IgD-negative memory B cell (primary cell): ENCODE measurements at regions not wholly inside any gene's neighbourhood (a gene's known extent, or its start where the extent isn't known, plus 50 kb on each side); places are given as distances from the start of the nearest gene placed in this dataset.

ENCODE experiments used
- H3K27ac Mint-ChIP-seq, 3 donors: one replicate each; pipeline ENCODE4 v1.8.0; 2020 to 2022; ENCODE audit warnings: mild to moderate bottlenecking in 3 of 3, mixed read lengths in 3 of 3, moderate library complexity in 1 of 3
- H3K27me3 Mint-ChIP-seq: one replicate; pipeline ENCODE4 v1.8.0; 2021; ENCODE audit warnings: mixed read lengths
- H3K36me3 Mint-ChIP-seq: one replicate; pipeline ENCODE4 v1.8.0; 2020; ENCODE audit warnings: mild to moderate bottlenecking, mixed read lengths
- H3K4me1 Mint-ChIP-seq, 3 donors: one replicate each; pipeline ENCODE4 v1.8.0; 2020 to 2022; ENCODE audit warnings: mixed read lengths in 3 of 3, mild to moderate bottlenecking in 1 of 3
- H3K4me3 Mint-ChIP-seq, 4 donors: one replicate each; pipeline ENCODE4 v1.8.0; 2020 to 2022; ENCODE audit warnings: mild to moderate bottlenecking in 4 of 4, mixed read lengths in 4 of 4, moderate library complexity in 3 of 4
- H3K9me3 Mint-ChIP-seq, 3 donors: one replicate each; pipeline ENCODE4 v1.8.0; 2020 to 2021; ENCODE audit warnings: mixed read lengths in 3 of 3, mild to moderate bottlenecking in 1 of 3

DNA sequence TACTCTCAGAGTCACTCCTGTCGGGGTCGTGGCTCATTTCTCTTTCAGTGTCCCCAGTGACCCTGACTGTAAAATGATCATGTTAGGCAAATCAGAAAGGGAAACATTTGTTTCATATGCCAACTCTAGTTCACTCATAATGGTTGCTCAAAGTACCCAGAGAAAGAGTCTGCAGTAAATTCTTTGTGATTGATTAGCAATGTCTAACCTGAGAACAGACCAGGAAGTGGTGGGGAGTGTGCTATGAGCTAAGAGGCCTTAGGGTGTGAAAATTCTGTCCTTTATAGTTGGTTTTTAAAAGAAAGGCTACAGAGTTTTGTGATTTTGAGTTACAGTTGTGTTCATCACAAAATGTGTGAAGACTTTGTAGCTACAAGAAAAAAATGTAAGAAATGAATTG lies 108.9 kb downstream of the EDEM1 start:
- peaks cover 3 to 4% (median 4%) of the 10 kb centered on the region in 3 donors for H3K4me1 Mint-ChIP-seq
- no peak overlapping the region for H3K27ac Mint-ChIP-seq
- no peaks in the 10 kb centered on the region for H3K27me3 Mint-ChIP-seq
- peaks cover 4 to 6% (median 5%) of the 10 kb centered on the region in 3 donors for H3K9me3 Mint-ChIP-seq
- H3K4me3 Mint-ChIP-seq: no peak overlapping the region
- peaks cover 1% of the 10 kb centered on the region for H3K36me3 Mint-ChIP-seq

DNA sequence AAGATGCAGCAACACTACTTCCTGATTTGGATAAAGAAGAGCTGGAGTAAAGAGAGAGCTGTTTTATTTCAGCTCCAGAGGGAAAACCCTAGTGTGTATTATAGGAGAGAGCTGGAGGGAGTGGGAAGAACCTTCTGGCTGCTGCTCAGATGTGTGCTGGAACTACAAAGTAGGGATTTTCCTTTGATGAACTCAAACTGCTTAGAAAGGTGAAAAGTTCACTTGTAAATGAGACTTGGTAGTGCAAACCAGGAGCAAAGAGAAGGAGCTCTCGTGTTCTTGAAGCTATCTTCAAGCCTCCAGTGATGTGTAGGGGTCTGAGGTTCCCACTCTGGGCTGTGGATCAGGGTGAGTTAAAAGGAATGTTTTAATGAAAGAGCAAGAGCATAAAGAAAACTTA lies 110.4 kb downstream of the EDEM1 start:
- H3K36me3 Mint-ChIP-seq: peaks cover 1% of the 10 kb centered on the region
- peaks cover 4 to 6% (median 5%) of the 10 kb centered on the region in 3 donors for H3K9me3 Mint-ChIP-seq
- peaks cover 3 to 4% (median 4%) of the 10 kb centered on the region in 3 donors for H3K4me1 Mint-ChIP-seq
- H3K27me3 Mint-ChIP-seq: no peaks in the 10 kb centered on the region
- no peak overlapping the region for H3K4me3 Mint-ChIP-seq
- H3K27ac Mint-ChIP-seq: no peak overlapping the region

DNA sequence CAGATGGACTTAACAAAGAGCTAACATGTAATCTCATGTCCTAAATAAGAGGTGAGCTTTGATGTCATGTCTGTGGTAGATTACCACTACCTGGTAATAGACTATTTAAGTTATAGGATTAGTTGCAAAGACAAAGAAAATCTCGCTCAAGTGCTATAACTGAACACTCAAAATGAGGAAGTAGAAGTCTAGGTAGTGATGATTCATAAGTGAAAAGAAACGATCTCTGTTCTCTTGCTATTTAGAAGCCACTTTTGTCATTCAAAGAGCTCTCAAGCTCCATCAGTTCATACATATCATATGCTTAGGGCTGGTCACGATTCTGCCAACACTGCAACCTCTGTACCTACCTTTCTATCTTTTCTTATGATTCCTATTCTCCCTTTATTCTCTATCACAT lies 110.9 kb downstream of the EDEM1 start:
- no peak overlapping the region for H3K27ac Mint-ChIP-seq
- peaks cover 4 to 6% (median 5%) of the 10 kb centered on the region in 3 donors for H3K9me3 Mint-ChIP-seq
- H3K36me3 Mint-ChIP-seq: peaks cover 1% of the 10 kb centered on the region
- H3K4me1 Mint-ChIP-seq: peaks cover 3 to 4% (median 4%) of the 10 kb centered on the region in 3 donors
- H3K27me3 Mint-ChIP-seq: no peaks in the 10 kb centered on the region
- H3K4me3 Mint-ChIP-seq: no peak overlapping the region

DNA sequence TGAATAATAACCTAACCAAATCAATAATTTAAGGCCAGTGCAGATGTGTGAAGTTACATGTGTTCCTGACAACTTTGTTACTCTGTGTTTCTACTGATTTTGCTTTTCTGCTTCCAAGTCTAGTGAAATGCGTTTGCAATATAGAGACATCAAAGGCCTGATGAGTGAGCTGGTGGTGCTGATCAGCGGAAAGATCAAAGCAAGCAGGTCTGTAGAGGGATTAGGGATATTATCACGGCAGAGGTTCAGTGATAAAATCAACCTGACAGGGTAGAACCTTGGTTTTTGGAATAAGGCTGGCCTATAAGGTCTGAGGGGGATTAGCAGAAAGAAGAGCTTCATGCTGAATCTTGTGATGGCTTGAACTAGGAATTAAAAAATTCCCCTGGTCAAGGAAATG lies 111.7 kb downstream of the EDEM1 start:
- H3K9me3 Mint-ChIP-seq: peaks cover 4 to 6% (median 5%) of the 10 kb centered on the region in 3 donors
- H3K4me1 Mint-ChIP-seq: peaks cover 3 to 4% (median 4%) of the 10 kb centered on the region in 3 donors
- H3K4me3 Mint-ChIP-seq: no peak overlapping the region
- H3K27ac Mint-ChIP-seq: no peak overlapping the region
- no peaks in the 10 kb centered on the region for H3K27me3 Mint-ChIP-seq
- H3K36me3 Mint-ChIP-seq: peaks cover 1% of the 10 kb centered on the region

DNA sequence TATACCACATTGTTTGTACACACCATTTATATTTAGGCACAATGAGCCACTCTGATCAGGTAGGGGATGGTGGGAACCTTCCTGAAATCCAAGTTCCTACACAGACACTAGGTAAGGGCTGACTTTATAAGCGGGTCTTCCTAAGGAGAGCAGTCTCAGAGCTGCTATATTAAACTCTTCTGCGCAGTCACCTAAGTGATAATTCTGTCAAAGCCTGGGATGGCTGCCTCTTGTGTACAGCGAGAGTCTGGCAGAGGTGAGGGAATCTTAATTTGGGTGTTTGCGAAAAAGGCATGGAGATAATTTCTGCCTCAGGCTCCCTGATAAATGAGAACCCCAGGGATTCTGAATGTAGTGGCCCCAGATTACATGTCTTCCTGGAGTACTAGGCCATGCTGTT lies 113.1 kb downstream of the EDEM1 start:
- peak overlapping the region in 1 of 3 donors; percentile 65 for H3K27ac Mint-ChIP-seq

DNA sequence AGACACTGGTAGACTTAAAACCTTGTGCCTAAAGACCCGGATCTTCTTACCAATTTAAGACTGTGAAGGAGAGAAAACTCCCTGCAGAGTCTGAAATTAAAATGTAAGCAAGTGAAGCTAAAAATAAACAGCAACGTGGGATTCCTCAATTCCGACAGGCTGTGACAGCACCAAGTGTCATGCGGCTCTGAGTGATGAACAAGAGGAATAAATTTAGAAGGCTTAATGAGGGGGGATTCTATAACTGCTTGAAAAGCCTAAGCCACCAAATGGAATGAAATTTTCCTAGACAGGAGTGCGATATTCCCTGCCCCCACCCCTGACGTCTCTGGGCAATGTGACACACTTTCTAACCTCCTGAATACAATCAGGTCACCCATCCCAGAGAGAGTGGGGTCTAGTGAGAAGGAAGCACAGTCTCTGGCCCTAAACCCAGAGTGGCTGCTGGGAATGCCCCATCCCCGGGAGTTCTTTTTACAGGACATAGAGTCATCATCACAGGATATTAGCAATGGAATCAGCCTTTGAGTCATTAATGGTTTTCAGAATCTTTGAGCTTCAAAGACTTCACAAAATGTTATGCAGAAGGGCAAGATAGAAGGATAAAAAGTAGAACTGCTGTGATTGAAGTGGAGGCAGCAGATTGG lies 114.3 kb downstream of the EDEM1 start:
- Mint-ChIP-seq H3K27ac (no peak overlapping the region), H3K27me3 (no peaks in the 10 kb centered on the region), H3K9me3 (no peaks in the 10 kb centered on the region), H3K4me3 (no peak overlapping the region), H3K36me3 (peaks cover 1% of the 10 kb centered on the region), H3K4me1 (peaks cover 4% of the 10 kb centered on the region in 3 donors)

More for the DNA sequence above, 113.1 kb downstream of the EDEM1 start:
- Mint-ChIP-seq H3K9me3 (peaks cover 3 to 4% (median 3%) of the 10 kb centered on the region in 3 donors), H3K27me3 (no peaks in the 10 kb centered on the region), H3K4me3 (no peak overlapping the region), H3K36me3 (peaks cover 1% of the 10 kb centered on the region), H3K4me1 (peaks cover 4% of the 10 kb centered on the region in 3 donors)

DNA sequence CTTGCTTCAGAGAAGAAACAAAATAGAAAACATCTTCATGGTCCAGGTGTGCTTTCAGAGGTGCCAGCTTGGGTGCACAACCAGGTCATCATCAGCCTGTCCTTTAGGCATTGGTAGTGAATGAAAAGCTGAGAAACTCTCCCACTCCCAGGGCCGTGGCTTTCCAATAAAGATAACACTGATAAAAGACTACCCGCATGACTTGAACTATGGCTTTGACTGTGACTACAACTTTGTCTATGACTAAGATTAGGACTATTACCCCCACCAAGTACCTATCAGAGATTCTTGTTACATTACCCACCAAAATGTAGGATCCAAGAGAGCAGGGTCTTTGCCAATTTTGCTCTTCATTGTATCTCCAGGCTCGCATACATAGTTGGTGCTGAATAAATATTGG lies 115.2 kb downstream of the EDEM1 start:
- H3K4me3 Mint-ChIP-seq: no peak overlapping the region
- no peak overlapping the region for H3K27ac Mint-ChIP-seq

DNA sequence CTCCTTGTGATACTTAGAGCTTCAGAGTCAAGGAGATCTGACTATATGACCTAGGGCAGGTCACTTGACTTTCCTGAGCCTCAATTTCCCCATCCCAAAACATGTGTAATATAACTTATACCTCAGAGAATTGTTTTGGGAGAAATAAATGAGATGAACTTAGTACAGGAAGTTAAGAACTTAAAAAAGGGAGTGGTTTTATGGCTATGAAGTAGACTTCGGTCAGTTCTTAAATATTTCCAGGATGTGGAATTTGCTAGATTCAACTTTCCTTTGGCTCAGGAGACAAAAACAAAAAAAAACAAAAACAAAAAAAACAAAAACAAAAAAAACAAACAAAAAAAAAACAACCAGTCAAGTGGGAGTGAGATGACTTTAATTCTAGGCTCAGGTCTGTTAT lies 116.7 kb downstream of the EDEM1 start:
- no peaks in the 10 kb centered on the region for H3K9me3 Mint-ChIP-seq
- H3K4me3 Mint-ChIP-seq: no peak overlapping the region
- no peaks in the 10 kb centered on the region for H3K27me3 Mint-ChIP-seq
- H3K36me3 Mint-ChIP-seq: peaks cover under 1% of the 10 kb centered on the region
- H3K27ac Mint-ChIP-seq: no peak overlapping the region
- peaks cover 0 to 1% (median 0%) of the 10 kb centered on the region in 3 donors for H3K4me1 Mint-ChIP-seq

More for the DNA sequence above, 115.2 kb downstream of the EDEM1 start:
- Mint-ChIP-seq H3K27me3 (no peaks in the 10 kb centered on the region), H3K9me3 (no peaks in the 10 kb centered on the region), H3K4me1 (peaks cover 4% of the 10 kb centered on the region in 3 donors), H3K36me3 (peaks cover 1% of the 10 kb centered on the region)

DNA sequence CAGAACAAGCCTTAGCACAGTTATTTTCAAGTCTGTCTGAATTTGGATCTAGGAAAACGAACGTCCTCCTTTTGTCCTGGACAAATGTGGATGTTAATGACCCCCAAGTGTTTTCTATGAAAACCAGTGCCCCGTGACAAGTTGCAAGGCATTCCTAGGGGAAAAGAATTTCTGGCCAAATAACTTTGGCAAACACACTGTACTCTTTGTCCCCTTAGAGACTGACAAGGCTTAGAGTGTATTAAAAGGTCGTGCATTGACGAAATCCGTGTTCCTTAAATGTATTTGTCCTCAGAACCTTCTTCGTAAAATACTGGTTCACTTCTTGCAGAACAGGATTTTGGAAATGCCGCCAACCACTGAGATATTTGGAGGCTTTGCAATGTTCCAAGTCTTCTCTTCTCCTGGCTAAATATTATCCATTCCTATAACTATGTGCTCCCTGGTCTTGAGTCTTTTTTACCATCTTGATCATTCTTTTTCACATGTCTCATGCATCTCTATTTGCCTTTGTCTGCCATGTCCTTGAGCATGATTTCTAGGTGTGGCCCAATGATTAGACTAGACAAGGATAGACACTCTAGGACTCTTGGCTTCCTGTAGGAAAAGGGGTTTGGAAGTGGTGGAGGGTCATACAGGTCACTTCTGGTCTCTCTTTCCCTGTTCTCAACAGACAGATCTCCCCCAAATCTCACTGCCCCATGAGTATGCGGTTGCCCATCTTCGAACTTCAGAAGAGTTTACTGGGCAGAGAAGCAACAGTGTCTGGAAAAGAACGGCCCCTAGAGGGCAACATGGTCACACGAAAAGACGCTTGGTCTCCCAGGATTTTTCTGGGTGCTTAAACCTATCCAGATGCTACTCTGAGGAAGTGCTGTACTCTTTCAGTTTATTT lies 117.5 kb downstream of the EDEM1 start:
- no peaks in the 10 kb centered on the region for H3K9me3 Mint-ChIP-seq
- H3K27me3 Mint-ChIP-seq: no peaks in the 10 kb centered on the region
- no peak overlapping the region for H3K4me3 Mint-ChIP-seq
- H3K27ac Mint-ChIP-seq: peak overlapping the region in 1 of 3 donors; percentile 45
- H3K36me3 Mint-ChIP-seq: no peaks in the 10 kb centered on the region
- peaks cover 0 to 1% (median 0%) of the 10 kb centered on the region in 3 donors for H3K4me1 Mint-ChIP-seq

DNA sequence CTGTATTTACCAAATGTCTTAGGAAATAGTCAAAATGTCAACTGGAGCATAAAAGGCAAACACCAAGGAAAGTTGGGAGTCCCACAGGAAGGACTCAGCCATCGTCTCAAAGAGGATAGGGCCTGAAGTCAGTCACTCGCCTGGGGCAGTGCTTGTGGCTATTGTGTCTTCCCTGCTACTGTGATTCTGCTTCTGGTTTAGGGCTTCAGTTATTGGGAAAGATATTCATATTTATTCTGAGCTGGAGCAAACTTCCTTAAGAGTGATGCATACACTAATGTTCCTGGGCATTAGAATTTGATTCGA lies 118.1 kb downstream of the EDEM1 start:
- Mint-ChIP-seq H3K27ac (peak overlapping the region in 1 of 3 donors; percentile 45), H3K27me3 (no peaks in the 10 kb centered on the region), H3K9me3 (no peaks in the 10 kb centered on the region), H3K36me3 (no peaks in the 10 kb centered on the region), H3K4me3 (no peak overlapping the region), H3K4me1 (peaks cover 0 to 1% (median 0%) of the 10 kb centered on the region in 3 donors)

DNA sequence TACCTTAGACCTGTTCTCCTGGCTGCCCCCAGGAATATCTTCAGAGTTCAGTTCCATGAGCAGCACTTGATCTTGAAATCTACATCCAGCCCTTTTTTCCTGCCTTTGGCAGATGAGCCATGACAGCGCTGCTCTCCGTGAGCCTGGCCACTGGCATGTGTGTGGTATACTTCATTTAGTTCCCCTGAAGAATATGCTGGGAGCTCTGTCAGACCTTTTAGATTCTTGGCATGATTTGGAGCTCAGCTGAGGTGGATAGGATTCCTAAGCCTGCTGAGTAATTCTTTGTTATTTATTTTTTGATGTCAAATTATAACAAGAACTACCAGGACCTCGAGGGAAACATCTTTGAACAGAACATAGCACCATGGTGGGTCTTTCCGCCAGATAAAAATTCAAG lies 121.7 kb downstream of the EDEM1 start:
- no peak overlapping the region for H3K4me3 Mint-ChIP-seq
- H3K4me1 Mint-ChIP-seq: peaks cover 0 to 1% (median 0%) of the 10 kb centered on the region in 3 donors
- H3K27ac Mint-ChIP-seq: peak overlapping the region in 1 of 3 donors; percentile 29
- no peaks in the 10 kb centered on the region for H3K36me3 Mint-ChIP-seq
- H3K27me3 Mint-ChIP-seq: no peaks in the 10 kb centered on the region
- no peaks in the 10 kb centered on the region for H3K9me3 Mint-ChIP-seq

DNA sequence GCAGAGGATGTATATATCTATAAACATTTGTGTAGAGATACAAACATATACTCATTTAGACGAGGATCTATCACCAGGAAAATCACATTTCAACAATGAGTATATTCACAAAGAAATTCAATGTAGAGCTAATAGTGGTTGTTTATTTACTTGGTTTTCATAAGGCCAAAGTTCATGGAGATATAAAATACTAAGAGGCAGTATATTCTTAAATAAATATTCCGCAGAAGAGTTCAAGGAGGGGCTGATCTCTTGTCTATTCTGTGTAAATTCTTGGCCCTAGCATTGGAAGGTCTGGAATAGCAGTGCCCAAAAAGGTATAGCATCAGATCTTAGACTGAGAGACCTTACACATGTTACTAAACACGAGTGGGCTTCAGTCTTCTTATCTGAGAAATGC lies 122.1 kb downstream of the EDEM1 start:
- Mint-ChIP-seq H3K27ac (peak overlapping the region in 1 of 3 donors; percentile 29), H3K4me3 (no peak overlapping the region), H3K36me3 (no peaks in the 10 kb centered on the region), H3K27me3 (no peaks in the 10 kb centered on the region), H3K4me1 (peaks cover 0 to 1% (median 0%) of the 10 kb centered on the region in 3 donors), H3K9me3 (no peaks in the 10 kb centered on the region)

DNA sequence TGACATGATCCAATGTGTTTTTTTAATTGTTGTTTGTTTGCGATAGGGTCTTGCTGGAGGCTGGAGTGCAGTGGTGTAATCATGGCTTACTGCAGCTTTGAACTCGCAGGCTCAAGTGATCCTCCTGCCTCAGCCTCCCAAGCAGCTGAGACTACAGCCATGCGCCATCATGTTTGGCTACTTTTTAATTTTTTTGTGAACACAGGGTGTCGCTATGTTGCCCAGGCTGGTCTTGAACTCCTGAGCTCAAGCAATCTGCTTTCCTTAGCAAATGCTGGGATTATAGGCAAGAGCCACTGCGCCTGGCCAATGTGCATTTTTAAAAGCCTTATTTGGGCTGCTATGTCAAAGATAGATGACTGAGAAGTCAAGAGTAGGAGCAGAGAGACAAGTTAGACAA lies 123.0 kb downstream of the EDEM1 start:
- H3K9me3 Mint-ChIP-seq: no peaks in the 10 kb centered on the region
- H3K4me3 Mint-ChIP-seq: no peak overlapping the region
- H3K27me3 Mint-ChIP-seq: no peaks in the 10 kb centered on the region
- H3K27ac Mint-ChIP-seq: no peak overlapping the region
- no peaks in the 10 kb centered on the region for H3K36me3 Mint-ChIP-seq
- H3K4me1 Mint-ChIP-seq: no peaks in the 10 kb centered on the region

DNA sequence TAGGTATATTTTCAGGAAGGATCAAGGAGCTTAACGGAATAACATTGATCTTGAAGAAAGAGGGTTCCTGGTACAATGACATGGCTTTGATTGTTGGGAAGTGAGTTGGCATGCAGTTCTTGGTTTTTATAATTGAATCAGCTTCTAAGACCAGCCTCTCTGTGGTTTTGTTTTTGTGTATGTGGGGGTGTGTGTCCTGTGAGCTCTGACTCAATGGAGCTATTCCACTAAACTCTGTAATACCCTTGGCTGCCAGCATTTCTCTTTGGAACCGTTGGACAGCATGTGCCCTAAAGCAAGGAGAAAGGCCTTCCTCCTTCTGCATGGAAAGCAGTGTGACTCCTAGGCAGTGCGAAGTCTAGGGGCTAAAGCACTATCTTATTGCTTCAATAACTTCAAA lies 124.8 kb downstream of the EDEM1 start:
- no peaks in the 10 kb centered on the region for H3K27me3 Mint-ChIP-seq
- no peaks in the 10 kb centered on the region for H3K9me3 Mint-ChIP-seq
- H3K36me3 Mint-ChIP-seq: no peaks in the 10 kb centered on the region
- H3K4me1 Mint-ChIP-seq: no peaks in the 10 kb centered on the region
- no peak overlapping the region for H3K4me3 Mint-ChIP-seq
- no peak overlapping the region for H3K27ac Mint-ChIP-seq

DNA sequence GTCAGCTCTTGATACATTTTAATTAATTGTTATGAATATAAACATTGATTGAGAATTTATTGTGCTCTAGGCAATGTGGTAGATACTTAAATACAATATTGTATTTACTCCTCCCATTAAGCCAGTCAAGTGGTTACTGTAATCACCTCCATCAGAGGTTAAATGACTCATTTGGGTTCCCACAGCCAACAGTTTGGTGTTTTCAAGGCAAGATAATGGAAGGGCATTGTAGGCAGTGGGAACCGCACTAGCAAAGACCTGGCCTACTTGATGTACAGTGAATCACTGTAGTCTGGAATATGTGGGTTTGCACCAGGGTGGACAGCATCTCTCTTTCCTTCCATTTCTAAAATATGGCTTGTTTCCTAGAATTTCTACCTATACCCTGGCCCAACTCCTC lies 127.4 kb downstream of the EDEM1 start:
- Mint-ChIP-seq H3K4me3 (no peak overlapping the region), H3K4me1 (no peaks in the 10 kb centered on the region), H3K27ac (no peak overlapping the region)

More for the DNA sequence above, 127.4 kb downstream of the EDEM1 start:
- H3K27me3 Mint-ChIP-seq: no peaks in the 10 kb centered on the region
- H3K9me3 Mint-ChIP-seq: no peaks in the 10 kb centered on the region
- H3K36me3 Mint-ChIP-seq: no peaks in the 10 kb centered on the region
